ENCODE measurements at regions not wholly inside any gene's neighbourhood (a gene's known extent, or its start where the extent isn't known, plus 50 kb on each side); places are given as distances from the start of the nearest gene placed in this dataset.
"Not testable (repeated sequence)": the region's sequence is repeated elsewhere in the genome, so short reads cannot be mapped to it uniquely, and the experiment has no call there.

DNA sequence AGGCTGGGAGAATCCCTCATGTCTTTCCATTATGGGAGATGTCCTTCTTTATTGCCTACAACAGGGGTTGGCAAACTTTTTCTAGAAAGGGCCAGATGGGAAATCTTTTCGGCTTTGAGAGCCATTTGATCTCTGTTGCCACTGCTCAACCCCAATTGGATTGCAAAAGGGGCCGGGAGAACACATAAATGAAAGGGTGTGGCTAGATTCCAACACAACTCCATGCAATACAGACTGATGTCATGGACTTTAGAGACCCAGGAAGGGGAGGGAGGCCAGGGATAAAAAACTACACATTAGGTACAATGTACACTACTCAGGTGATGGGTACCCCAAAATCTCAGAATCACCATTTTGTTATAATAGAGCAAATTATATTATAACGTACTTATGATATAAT, 97.6 kb upstream of the SIM2 start:
- no peak for DNase-seq (ENCODE audit: low read depth)

DNA sequence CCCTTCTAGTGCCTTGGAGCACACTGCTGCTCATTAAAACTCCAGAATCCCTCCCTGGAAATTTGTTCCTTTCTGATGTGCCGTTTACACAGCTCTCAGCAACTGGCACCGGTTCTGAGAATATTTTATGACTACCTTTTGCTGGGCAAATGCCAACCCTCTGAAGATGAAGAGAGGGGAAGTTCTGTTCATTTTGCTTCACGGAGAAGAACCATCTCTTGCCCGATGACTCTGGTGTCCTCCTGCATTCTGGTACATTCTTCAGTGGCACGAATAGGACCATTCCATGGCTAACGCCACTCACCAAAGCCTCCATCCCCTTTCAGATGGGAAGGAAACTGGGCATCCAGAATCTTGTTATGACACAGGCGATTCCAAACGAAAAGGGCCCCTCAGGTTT, 96.2 kb upstream of the SIM2 start:
- DNase-seq (ENCODE audit: low read depth), result no peak

DNA sequence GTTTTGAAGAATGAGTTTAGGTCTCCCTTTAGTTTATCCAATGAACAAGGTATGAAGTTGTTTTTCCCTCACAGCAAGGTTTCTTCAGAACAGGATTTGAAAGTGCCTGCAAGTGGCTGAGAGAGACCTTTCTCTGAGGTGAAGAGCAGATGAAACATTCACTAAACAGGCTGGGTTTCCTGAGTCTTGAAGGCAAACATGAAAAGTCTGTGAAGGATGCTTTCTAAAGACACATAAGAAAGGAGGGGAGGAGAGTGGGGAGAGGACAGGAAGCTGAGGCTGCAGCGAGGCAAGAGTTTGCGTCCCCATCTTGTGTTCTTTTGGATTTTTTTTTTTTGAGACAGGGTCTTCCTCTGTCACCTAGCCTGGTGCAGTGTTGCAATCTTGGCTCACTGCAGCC, 95.7 kb upstream of the SIM2 start:
- no peak for DNase-seq (ENCODE audit: low read depth)

DNA sequence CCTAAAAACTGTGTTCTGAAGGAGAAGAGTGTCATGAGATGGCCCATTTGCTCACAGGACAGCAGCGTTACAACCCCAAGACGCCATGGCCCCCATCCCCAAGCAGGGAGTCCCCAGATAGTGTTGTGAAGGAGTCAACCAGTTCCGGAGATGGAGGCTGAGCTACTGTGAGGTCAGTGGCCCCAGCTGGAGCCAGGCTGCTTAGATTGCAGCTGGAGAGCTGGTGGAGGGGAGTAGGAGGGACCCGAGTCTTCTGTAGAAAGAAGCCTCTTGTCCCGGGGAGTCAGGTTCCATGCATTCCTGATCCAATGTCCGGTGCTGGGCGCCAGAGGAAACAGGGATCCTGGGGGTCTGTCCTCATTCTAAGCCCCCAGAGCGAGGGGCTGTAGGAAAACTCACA, 93.5 kb upstream of the SIM2 start:
- DNase-seq (ENCODE audit: low read depth), result no peak

GRCh38 chr21:36606287-36606982, 92.5 kb upstream of the SIM2 start:
- DNase-seq (ENCODE audit: low read depth), result no peak

- no peak for DNase-seq (ENCODE audit: low read depth)
These were observed 92.0 kb upstream of the SIM2 start for GRCh38 chr21:36606983-36607325.

DNA sequence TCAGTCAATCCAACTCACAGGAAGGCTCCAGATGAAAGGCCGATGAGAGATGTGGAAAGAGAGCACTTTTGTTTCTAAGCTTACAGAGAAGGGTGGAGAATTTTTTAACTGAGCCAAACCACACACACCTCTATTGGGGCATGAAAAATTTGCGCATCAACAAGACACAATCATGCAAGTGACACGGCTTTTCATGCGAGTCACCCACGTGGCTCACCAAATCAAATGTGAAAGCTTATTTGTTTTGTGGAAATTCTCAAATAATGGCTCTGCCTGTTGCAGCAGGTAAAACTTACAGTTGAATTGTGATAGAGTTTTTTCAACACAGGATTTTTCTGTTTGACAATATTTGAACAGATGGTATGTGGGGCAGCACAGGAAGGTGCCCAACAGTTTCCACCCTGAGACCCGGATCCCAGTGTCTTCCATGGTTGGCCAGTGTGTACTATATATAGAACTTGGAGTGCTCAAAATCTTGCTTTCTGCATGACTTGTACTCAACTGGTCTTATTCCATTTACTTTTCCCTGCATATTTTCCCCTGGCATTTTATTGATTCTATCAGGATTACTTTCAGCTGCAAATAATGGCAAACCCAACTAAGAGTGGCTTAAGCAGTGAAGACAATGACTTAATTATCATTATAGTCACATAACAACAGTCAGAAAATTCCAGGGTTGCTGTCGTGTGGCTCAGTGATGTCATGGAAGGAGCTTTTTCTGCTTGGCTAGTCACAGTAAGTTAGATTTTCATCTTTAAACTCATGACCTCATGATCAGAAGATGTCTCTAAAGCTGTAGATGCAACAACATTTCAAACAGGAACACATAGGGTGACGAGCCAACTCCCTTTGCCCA, 90.6 kb upstream of the SIM2 start:
- DNase-seq (ENCODE audit: low read depth), result no peak

GRCh38 chr21:36608897-36609225, 90.1 kb upstream of the SIM2 start:
- no peak for DNase-seq (ENCODE audit: low read depth)

DNA sequence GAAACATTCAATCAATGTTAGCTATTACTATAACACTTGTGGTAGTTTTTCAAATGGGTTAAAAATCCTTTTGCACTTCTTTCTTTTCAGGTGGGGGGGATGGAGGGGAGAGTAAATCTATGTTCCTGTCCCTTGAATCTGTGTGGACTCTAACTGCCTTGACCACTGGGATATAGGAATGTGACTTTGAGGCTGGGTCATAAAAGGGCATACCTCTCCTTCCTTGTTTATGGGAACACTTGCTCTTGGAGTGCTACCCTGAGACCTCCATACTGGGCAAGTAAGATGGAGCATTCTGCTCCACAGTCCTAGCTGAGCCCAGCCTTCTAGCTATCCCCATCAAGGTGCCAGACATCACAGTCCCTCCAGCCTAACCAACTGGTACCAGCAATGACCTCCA, 89.3 kb upstream of the SIM2 start:
- no peak for DNase-seq (ENCODE audit: low read depth)

DNA sequence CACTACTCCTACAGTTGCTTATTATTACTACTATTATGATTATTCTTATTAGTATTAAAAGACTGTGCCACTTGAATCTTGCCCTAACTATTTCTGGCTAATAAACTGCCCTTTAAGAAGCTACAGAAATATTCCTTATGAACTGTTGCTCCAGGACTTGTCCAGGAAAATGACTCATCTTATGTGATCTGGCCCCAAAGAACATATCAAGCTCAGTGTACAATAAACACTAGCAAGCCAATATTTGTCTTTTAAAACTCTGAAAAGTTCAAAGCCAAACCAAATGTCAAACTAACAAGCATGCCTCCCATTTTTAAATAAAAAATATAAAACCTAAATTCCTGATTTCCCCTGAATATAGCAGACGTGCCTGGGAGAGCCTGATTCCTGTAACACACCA, 88.7 kb upstream of the SIM2 start:
- no peak for DNase-seq (ENCODE audit: low read depth)

DNA sequence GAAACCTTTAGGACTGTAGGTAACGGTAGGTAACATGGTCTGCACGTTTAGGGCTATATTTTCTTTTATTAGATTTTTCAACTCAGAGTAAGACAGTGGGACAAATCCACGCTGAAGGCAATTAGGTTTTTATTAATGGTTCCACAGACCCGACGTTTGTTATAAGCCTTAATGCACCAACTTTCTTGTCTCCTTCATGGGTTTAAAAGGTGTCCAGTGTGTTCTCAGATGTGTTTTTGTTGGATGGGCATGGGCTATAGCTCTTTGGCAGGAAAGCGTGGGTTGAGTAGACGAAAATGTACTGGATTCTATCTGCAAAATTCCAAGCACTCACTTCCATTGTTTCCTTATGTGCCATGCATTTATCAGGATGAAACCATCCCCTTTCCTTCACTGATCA, 88.0 kb upstream of the SIM2 start:
- no peak for DNase-seq (ENCODE audit: low read depth)

DNA sequence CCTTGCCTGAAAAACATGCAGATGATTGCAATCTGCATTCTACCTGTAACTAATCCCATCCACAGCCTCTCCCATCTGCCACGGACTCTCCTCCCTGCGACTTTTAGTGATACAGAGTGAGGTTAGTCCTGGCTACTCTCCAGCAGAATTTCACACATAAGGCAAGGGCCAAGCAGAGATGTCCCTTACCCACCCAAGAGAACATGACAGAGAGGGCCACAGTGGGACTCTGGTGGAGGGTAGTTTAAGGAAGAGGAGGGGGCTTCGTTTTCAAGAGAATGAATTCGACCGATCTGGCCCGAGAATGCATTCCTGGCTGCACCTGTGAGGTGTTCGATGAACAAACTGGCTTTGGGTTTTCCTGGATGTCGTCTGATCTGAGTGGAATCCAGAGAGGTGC, 87.5 kb upstream of the SIM2 start:
- no peak for DNase-seq (ENCODE audit: low read depth)

GRCh38 chr21:36613059-36613458, 85.9 kb upstream of the SIM2 start:
- DNase-seq (ENCODE audit: low read depth), result peak; percentile 83

DNA sequence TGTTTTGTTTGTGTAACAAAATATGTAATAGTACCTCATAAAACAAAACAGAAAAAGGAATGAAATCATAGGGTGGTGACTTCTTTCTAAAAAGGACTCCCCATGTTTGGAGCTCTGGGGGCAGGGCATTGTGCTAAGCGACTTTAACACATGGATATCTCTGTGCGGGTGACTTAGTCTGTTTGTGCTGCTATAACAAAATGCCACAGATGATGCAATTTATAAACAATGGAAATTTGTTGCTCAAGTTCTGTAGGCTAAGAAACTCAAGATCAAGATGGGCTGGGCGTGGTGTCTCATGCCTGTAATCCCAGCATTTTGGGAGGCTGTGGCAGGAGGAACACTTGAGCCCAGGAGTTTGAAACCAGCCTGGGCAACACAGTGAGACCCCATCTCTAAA, 85.4 kb upstream of the SIM2 start:
- DNase-seq (ENCODE audit: low read depth), result no peak

DNA sequence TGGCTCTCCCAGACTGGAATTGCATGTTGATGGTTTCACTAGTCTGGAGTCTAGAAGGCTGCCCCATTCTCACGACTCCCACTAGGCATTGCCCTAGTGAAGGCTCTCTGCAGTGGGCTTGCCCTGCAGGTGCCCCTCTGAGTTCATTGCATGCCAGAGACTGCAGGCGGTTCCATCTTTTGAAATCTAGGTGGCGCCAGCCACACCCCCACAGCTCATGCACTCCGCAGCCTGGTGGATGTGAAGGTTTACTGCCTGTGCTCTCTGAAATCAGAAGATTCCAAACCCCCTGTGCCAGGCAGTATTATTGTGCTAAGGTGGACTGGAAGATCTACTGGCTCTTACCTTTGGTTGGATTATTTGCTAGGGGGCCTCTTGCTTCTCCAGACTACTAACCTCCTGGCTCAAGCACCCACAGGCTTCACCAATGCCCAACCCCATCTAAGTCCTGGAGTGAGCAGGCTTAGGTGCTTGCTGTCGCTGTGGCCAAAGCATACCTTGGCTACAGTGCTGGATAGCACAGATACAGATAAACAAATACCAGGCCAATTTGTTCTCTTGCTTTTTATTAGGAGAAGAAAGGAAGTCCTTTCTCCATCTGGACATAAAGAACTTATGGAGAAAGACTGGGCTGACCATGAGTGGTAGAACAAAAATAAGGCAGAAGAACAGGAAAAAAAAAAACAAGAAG, 83.5 kb upstream of the SIM2 start:
- peak; percentile 13 for DNase-seq (ENCODE audit: low read depth)

GRCh38 chr21:36616773-36617172, 82.1 kb upstream of the SIM2 start:
- DNase-seq (ENCODE audit: low read depth), result not testable (repeated sequence)

- DNase-seq (ENCODE audit: low read depth), result not testable (repeated sequence)
These were observed 77.1 kb upstream of the SIM2 start for GRCh38 chr21:36621794-36622193.

GRCh38 chr21:36624105-36624504, 74.8 kb upstream of the SIM2 start:
- no peak for DNase-seq (ENCODE audit: low read depth)

DNA sequence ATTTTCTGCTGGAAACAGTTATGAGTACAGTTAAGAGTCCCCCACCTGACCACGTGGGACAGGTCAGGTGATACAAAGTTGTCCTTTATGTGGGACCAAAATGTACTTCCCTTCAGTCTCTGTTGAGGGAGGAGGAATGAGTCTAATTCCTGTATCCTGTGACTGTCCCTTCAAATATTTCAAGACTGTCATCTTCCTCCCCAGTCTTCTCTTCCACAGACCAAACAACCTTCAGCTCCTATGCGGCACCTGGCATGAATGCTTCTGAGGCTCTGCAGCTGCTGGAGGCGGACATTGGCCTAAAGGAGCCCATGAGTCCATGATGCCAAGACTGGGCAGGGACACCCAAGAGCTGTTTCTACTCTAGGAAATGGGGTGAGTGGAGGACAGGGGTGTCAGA, 72.1 kb upstream of the SIM2 start:
- no peak for DNase-seq (ENCODE audit: low read depth)

GRCh38 chr21:36627242-36627641, 71.7 kb upstream of the SIM2 start:
- peak; percentile 78 for DNase-seq (ENCODE audit: low read depth)

GRCh38 chr21:36628106-36628505, 70.8 kb upstream of the SIM2 start:
- no peak for DNase-seq (ENCODE audit: low read depth)

- DNase-seq (ENCODE audit: low read depth), result no peak
These were observed 70.0 kb upstream of the SIM2 start for GRCh38 chr21:36628761-36629460.
